Natural killer cell (primary cell): ENCODE measurements at regions not wholly inside any gene's neighbourhood (a gene's known extent, or its start where the extent isn't known, plus 50 kb on each side); places are given as distances from the start of the nearest gene placed in this dataset.

Experiments
- ATAC-seq, 3 donors: fragments of 150-1000 bp in 2 of 3; fragments of 200-7000 bp in 1 of 3; cut with Tn5 transposase; 1 replicate in 1 of 3; 2 replicates in 2 of 3; pipeline ENCODE4 v1.10.0; 2021; ENCODE audit warnings: mild to moderate bottlenecking in 2 of 3, moderate library complexity in 2 of 3
- DNase-seq, 2 donors: peaks; one replicate each; pipeline versions ENCODE4 v3.0.0 to v3.0.0-alpha.2; 2013 to 2021; ENCODE audit warnings: mixed read lengths in 1 of 2
- H3K27ac ChIP-seq: one replicate; pipeline ENCODE4 v1.5.1; 2013; ENCODE audit warnings: mild to moderate bottlenecking, low read length
- H3K27me3 ChIP-seq: one replicate; pipeline ENCODE4 v1.6.1; 2013; ENCODE audit warnings: low read length; ENCODE audit not compliant: control insufficient read depth, insufficient read depth
- H3K36me3 ChIP-seq: one replicate; pipeline ENCODE4 v1.6.1; 2013; ENCODE audit warnings: low read length; ENCODE audit not compliant: control insufficient read depth, insufficient read depth
- H3K4me1 ChIP-seq: one replicate; pipeline ENCODE4 v1.6.1; 2013; ENCODE audit warnings: low read length; ENCODE audit not compliant: control insufficient read depth, insufficient read depth
- H3K4me3 ChIP-seq: one replicate; pipeline ENCODE4 v1.5.1; 2013; ENCODE audit warnings: low read length
- H3K9me3 ChIP-seq: one replicate; pipeline ENCODE4 v1.6.1; 2013; ENCODE audit warnings: low read length; ENCODE audit not compliant: control insufficient read depth, insufficient read depth
- H3K27ac Mint-ChIP-seq, 2 donors: one replicate each; pipeline ENCODE4 v1.8.0; 2022; ENCODE audit warnings: mild to moderate bottlenecking in 2 of 2, mixed read lengths in 2 of 2, moderate library complexity in 1 of 2
- H3K27me3 Mint-ChIP-seq, 2 donors: one replicate each; pipeline ENCODE4 v1.8.0; 2022; ENCODE audit warnings: low read depth in 2 of 2, mixed read lengths in 2 of 2
- H3K36me3 Mint-ChIP-seq: one replicate; pipeline ENCODE4 v1.8.0; 2022; ENCODE audit warnings: mixed read lengths
- H3K4me1 Mint-ChIP-seq, 2 donors: one replicate each; pipeline ENCODE4 v1.8.0; 2022; ENCODE audit warnings: mixed read lengths in 2 of 2
- H3K4me3 Mint-ChIP-seq: one replicate; pipeline ENCODE4 v1.8.0; 2022; ENCODE audit warnings: mild to moderate bottlenecking, moderate library complexity, mixed read lengths
- H3K9me3 Mint-ChIP-seq, 2 donors: one replicate each; pipeline ENCODE4 v1.8.0; 2022; ENCODE audit warnings: mixed read lengths in 2 of 2
- WGBS: methylation state at CpG from one replicate; pipeline ENCODE4 v1.1.7; 2013; ENCODE audit warnings: missing lambda C conversion rate; ENCODE audit not compliant: insufficient coverage; 5-methylcytosine and 5-hydroxymethylcytosine counted together
- intact Hi-C: fragments of 100-400 bp; cut with micrococcal nuclease; formaldehyde crosslinking; loops from one replicate; pipeline ENCODE4 v1.14.2; 2022
- TF ChIP-seq, protein P1 (sequence below): fragments of 200-600 bp; IDR thresholded peaks from one replicate; pipeline ENCODE4 v1.8.0; 2022; ENCODE audit warnings: antibody characterized with exemption

- no peaks in the 10 kb centered on the region for H3K9me3 Mint-ChIP-seq
- H3K36me3 Mint-ChIP-seq: no peaks in the 10 kb centered on the region
- H3K27ac ChIP-seq: no peak overlapping the region
- H3K4me1 Mint-ChIP-seq: peaks cover 0 to 5% of the 10 kb centered on the region in 2 donors
- H3K27me3 Mint-ChIP-seq: peaks cover 2 to 6% of the 10 kb centered on the region in 2 donors
- no peaks in the 10 kb centered on the region for H3K9me3 ChIP-seq
- DNase-seq (no peak), ATAC-seq (no peak)
- no peak overlapping the region for H3K27ac Mint-ChIP-seq
- H3K4me1 ChIP-seq: no peaks in the 10 kb centered on the region
- H3K36me3 ChIP-seq: no peaks in the 10 kb centered on the region
- 97% methylated on average over 9 of the region's 9 CpGs for WGBS
- H3K4me3 Mint-ChIP-seq: no peak overlapping the region
- H3K4me3 ChIP-seq: no peak overlapping the region
- intact Hi-C loops: loop anchor here (10.0 kb wide), 1 partner anchor 102 kb away; no protein-coding TSS in a partner anchor
- no peaks in the 10 kb centered on the region for H3K27me3 ChIP-seq
- TF ChIP-seq, protein P1, sequence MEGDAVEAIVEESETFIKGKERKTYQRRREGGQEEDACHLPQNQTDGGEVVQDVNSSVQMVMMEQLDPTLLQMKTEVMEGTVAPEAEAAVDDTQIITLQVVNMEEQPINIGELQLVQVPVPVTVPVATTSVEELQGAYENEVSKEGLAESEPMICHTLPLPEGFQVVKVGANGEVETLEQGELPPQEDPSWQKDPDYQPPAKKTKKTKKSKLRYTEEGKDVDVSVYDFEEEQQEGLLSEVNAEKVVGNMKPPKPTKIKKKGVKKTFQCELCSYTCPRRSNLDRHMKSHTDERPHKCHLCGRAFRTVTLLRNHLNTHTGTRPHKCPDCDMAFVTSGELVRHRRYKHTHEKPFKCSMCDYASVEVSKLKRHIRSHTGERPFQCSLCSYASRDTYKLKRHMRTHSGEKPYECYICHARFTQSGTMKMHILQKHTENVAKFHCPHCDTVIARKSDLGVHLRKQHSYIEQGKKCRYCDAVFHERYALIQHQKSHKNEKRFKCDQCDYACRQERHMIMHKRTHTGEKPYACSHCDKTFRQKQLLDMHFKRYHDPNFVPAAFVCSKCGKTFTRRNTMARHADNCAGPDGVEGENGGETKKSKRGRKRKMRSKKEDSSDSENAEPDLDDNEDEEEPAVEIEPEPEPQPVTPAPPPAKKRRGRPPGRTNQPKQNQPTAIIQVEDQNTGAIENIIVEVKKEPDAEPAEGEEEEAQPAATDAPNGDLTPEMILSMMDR: no peak
These were observed 397.2 kb downstream of the AEBP2 start for GRCh38 chr12:19836456-19836855.

DNA sequence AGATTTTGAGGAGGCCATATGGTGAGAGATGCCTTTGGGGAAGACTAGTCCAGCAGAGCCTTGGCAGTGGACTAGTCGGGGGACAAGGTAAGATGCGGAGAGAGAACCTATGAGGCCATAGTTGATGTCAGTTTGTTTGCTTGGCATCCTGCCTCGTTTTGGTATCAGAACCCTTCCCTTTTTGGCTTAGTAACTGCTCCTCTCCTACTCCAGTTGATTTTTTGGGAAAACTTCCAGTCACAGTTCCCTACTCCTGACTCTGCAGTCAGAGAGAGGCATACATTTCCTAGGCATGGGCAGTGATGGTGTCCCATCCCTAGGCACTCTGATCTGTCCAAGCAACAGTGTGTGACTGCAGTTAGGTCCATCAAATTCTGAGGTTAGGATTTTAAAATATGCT is 398.3 kb downstream of the AEBP2 start:
- Histone ChIP-seq H3K4me3 (no peak overlapping the region), H3K36me3 (no peaks in the 10 kb centered on the region), H3K4me1 (no peaks in the 10 kb centered on the region), H3K27me3 (no peaks in the 10 kb centered on the region), H3K27ac (no peak overlapping the region), H3K9me3 (no peaks in the 10 kb centered on the region)
- intact Hi-C loops: loop anchor here (10.0 kb wide), 1 partner anchor 103 kb away; no protein-coding TSS in a partner anchor
- no peak for DNase-seq
- no peak overlapping the region for H3K4me3 Mint-ChIP-seq
- H3K27me3 Mint-ChIP-seq: peaks cover 2 to 9% of the 10 kb centered on the region in 2 donors
- 80% methylated on average over 3 of the region's 3 CpGs for WGBS
- H3K9me3 Mint-ChIP-seq: no peaks in the 10 kb centered on the region
- TF ChIP-seq, protein P1: no peak
- H3K4me1 Mint-ChIP-seq: peaks cover 0 to 5% of the 10 kb centered on the region in 2 donors
- no peak for ATAC-seq
- H3K36me3 Mint-ChIP-seq: no peaks in the 10 kb centered on the region
- no peak overlapping the region for H3K27ac Mint-ChIP-seq

- Mint-ChIP-seq H3K4me3 (no peak overlapping the region), H3K27me3 (peaks cover 0 to 9% of the 10 kb centered on the region in 2 donors), H3K9me3 (no peaks in the 10 kb centered on the region), H3K27ac (no peak overlapping the region), H3K4me1 (no peaks in the 10 kb centered on the region), H3K36me3 (no peaks in the 10 kb centered on the region)
- TF ChIP-seq, protein P1: no peak
- ATAC-seq (no peak), DNase-seq (no peak)
- Histone ChIP-seq H3K4me1 (no peaks in the 10 kb centered on the region), H3K9me3 (no peaks in the 10 kb centered on the region), H3K4me3 (no peak overlapping the region), H3K27me3 (no peaks in the 10 kb centered on the region), H3K36me3 (no peaks in the 10 kb centered on the region), H3K27ac (no peak overlapping the region)
- intact Hi-C loops: no loop called here
These were observed 402.2 kb downstream of the AEBP2 start for GRCh38 chr12:19841451-19841850.

GRCh38 chr12:19842116-19842515 is 402.8 kb downstream of the AEBP2 start:
- Mint-ChIP-seq H3K9me3 (no peaks in the 10 kb centered on the region), H3K4me3 (no peak overlapping the region), H3K27me3 (peaks cover 0 to 9% of the 10 kb centered on the region in 2 donors), H3K27ac (no peak overlapping the region), H3K36me3 (no peaks in the 10 kb centered on the region), H3K4me1 (no peaks in the 10 kb centered on the region)
- no peaks in the 10 kb centered on the region for H3K36me3 ChIP-seq
- H3K4me3 ChIP-seq: no peak overlapping the region
- ATAC-seq: no peak
- TF ChIP-seq, protein P1: no peak
- DNase-seq: no peak
- no peaks in the 10 kb centered on the region for H3K27me3 ChIP-seq
- no peak overlapping the region for H3K27ac ChIP-seq
- H3K4me1 ChIP-seq: no peaks in the 10 kb centered on the region
- WGBS: 100% methylated on average over 3 of the region's 3 CpGs
- intact Hi-C loops: no loop called here
- H3K9me3 ChIP-seq: no peaks in the 10 kb centered on the region
